GM12878 (cell line): ENCODE measurements at regions not wholly inside any gene's neighbourhood (a gene's known extent, or its start where the extent isn't known, plus 50 kb on each side); places are given as distances from the start of the nearest gene placed in this dataset.

Experiments used
- ASH2L ChIP-seq: fragments of 300-600, 200-600 bp; sonication (generic); IDR thresholded peaks from 2 replicates; pipeline ENCODE4 v1.6.1; 2017; ENCODE audit warnings: low read depth, mild to moderate bottlenecking, borderline replicate concordance
- BACH1 ChIP-seq: fragments of 450-650 bp; IDR thresholded peaks from 2 replicates; pipeline ENCODE4 v1.6.1; 2017; ENCODE audit warnings: mild to moderate bottlenecking, borderline replicate concordance
- BCL3 ChIP-seq: IDR thresholded peaks from 2 replicates; pipeline ENCODE4 v1.6.1; 2011; ENCODE audit warnings: borderline replicate concordance, low read depth, mild to moderate bottlenecking, moderate library complexity, low read length; ENCODE audit not compliant: insufficient read depth, poor library complexity, severe bottlenecking
- CEBPB ChIP-seq, 2 experiments: fragments of 150-350 bp in 1 of 2; IDR thresholded peaks; 2 replicates each; pipeline ENCODE4 v1.6.1; 2012 to 2014; ENCODE audit warnings: low read depth in 2 of 2, low read length in 2 of 2, borderline replicate concordance in 1 of 2, inconsistent platforms in 1 of 2
- CHD2 ChIP-seq: IDR thresholded peaks from 2 replicates; pipeline ENCODE4 v1.6.1; 2011; ENCODE audit warnings: low read depth, low read length, improper control_type of control experiment, borderline replicate concordance
- DPF2 ChIP-seq: fragments of 450-650 bp; IDR thresholded peaks from 2 replicates; pipeline ENCODE4 v1.6.1; 2017; ENCODE audit warnings: mild to moderate bottlenecking
- E4F1 ChIP-seq: fragments of 450-650 bp; IDR thresholded peaks from 2 replicates; pipeline ENCODE4 v1.6.1; 2018; ENCODE audit warnings: borderline replicate concordance, mild to moderate bottlenecking; ENCODE audit not compliant: partially characterized antibody
- ESRRA ChIP-seq: IDR thresholded peaks from 2 replicates; pipeline ENCODE4 v1.6.1; 2012; ENCODE audit warnings: mild to moderate bottlenecking, low read length, improper control_type of control experiment
- EZH2 ChIP-seq: IDR thresholded peaks from 2 replicates; pipeline ENCODE4 v1.6.1; 2012; ENCODE audit warnings: low read depth, mild to moderate bottlenecking, control low read depth, inconsistent platforms, low read length, borderline replicate concordance; ENCODE audit not compliant: control insufficient read depth
- FOS ChIP-seq: IDR thresholded peaks from 3 replicates; pipeline ENCODE4 v1.6.1; 2011; ENCODE audit warnings: borderline replicate concordance; ENCODE audit not compliant: insufficient read length; ENCODE audit errors: extremely low read depth
- HSF1 ChIP-seq: fragments of 150-350 bp; IDR thresholded peaks from 2 replicates; pipeline ENCODE4 v1.6.1; 2014; ENCODE audit warnings: mild to moderate bottlenecking, low read depth, low read length
- MYB ChIP-seq: fragments of 150-350 bp; IDR thresholded peaks from 2 replicates; pipeline ENCODE4 v1.6.1; 2014; ENCODE audit warnings: mild to moderate bottlenecking, low read depth, low read length, borderline replicate concordance
- NFXL1 ChIP-seq: fragments of 450-650 bp; IDR thresholded peaks from 2 replicates; pipeline ENCODE4 v1.6.1; 2017; ENCODE audit warnings: antibody characterized with exemption, mild to moderate bottlenecking, borderline replicate concordance
- NFYB ChIP-seq: IDR thresholded peaks from 2 replicates; pipeline ENCODE4 v1.6.1; 2011; ENCODE audit warnings: low read depth, mild to moderate bottlenecking, low read length, improper control_type of control experiment, moderate library complexity; ENCODE audit not compliant: insufficient read depth
- NRF1 ChIP-seq: conservative IDR thresholded peaks from 2 replicates; pipeline ENCODE4 v1.6.1; 2011; ENCODE audit warnings: mild to moderate bottlenecking, low read depth, low read length, improper control_type of control experiment
- POLR2AphosphoS2 ChIP-seq: IDR thresholded peaks from 2 replicates; pipeline ENCODE4 v1.6.1; 2011; ENCODE audit warnings: low read depth, mild to moderate bottlenecking, low read length, improper control_type of control experiment, moderate library complexity
- RB1 ChIP-seq: fragments of 450-650 bp; formaldehyde crosslinking; IDR thresholded peaks from 2 replicates; pipeline ENCODE4 v1.6.1; 2017; ENCODE audit warnings: mild to moderate bottlenecking, borderline replicate concordance
- RFX5 ChIP-seq: IDR thresholded peaks from 2 replicates; pipeline ENCODE4 v1.6.1; 2011; ENCODE audit warnings: low read depth, low read length, improper control_type of control experiment
- SMAD5 ChIP-seq: IDR thresholded peaks from 2 replicates; pipeline ENCODE4 v1.6.1; 2016; ENCODE audit warnings: antibody characterized with exemption, low read depth
- SMC3 ChIP-seq: IDR thresholded peaks from 2 replicates; pipeline ENCODE4 v1.6.1; 2011; ENCODE audit warnings: low read length, improper control_type of control experiment, borderline replicate concordance
- SREBF1 ChIP-seq: IDR thresholded peaks from 2 replicates; pipeline ENCODE4 v1.6.1; 2012; ENCODE audit warnings: mild to moderate bottlenecking, low read length
- SRF ChIP-seq, 2 experiments: IDR thresholded peaks; 2 replicates each; pipeline ENCODE4 v1.6.1; 2011; ENCODE audit warnings: low read depth in 2 of 2, low read length in 2 of 2, mild to moderate bottlenecking in 1 of 2, moderate library complexity in 1 of 2
- STAT1 ChIP-seq: fragments of 450-650 bp; conservative IDR thresholded peaks from 2 replicates; pipeline ENCODE4 v1.6.1; 2014; ENCODE audit warnings: antibody characterized with exemption, mild to moderate bottlenecking
- STAT3 ChIP-seq: IDR thresholded peaks from 2 replicates; pipeline ENCODE4 v1.6.1; 2011; ENCODE audit warnings: low read depth, low read length, improper control_type of control experiment
- YY1 ChIP-seq: IDR thresholded peaks from 2 replicates; pipeline ENCODE4 v1.6.1; 2011; ENCODE audit warnings: low read depth, mild to moderate bottlenecking, low read length
- ZNF384 ChIP-seq: IDR thresholded peaks from 2 replicates; pipeline ENCODE4 v1.6.1; 2012; ENCODE audit warnings: low read depth, mild to moderate bottlenecking, low read length, improper control_type of control experiment, borderline replicate concordance
- ZNF622 ChIP-seq: fragments of 450-650 bp; IDR thresholded peaks from 2 replicates; pipeline ENCODE4 v1.6.1; 2017; ENCODE audit warnings: mild to moderate bottlenecking, inconsistent platforms

GRCh38 chr1:172818841-172819527, 160.1 kb downstream of the FASLG start (continued):
- no peak for TF ChIP-seq RFX5
- TF ChIP-seq SMAD5: no peak
- TF ChIP-seq DPF2: peak; percentile 96
- peak; percentile 20; the same call in 1 of the 2 replicates for TF ChIP-seq SMC3
- TF ChIP-seq ZNF384: no peak
- TF ChIP-seq STAT1: no peak
- peak; percentile 89 for TF ChIP-seq CHD2
- no peak for TF ChIP-seq NFYB
- 0 out of 2 replicates have a peak, but pooled peaks have one; percentile 51 for TF ChIP-seq ESRRA
- 0 out of 4 replicates have a peak, but pooled peaks of 1 of the 2 experiments have one; percentile 14 for TF ChIP-seq SRF (IDR thresholded peaks at IDR 0.05; ENCODE audit: low read depth in 2 of 2, low read length in 2 of 2)
- TF ChIP-seq YY1: peak; percentile 78
- peak; percentile 100 for TF ChIP-seq BACH1
- TF ChIP-seq HSF1: no peak
- no peak; the same call in 1 of the 2 replicates for TF ChIP-seq RB1
- TF ChIP-seq MYB: peak; percentile 68; the same call in 1 of the 2 replicates
- TF ChIP-seq EZH2: no peak
- no peak for TF ChIP-seq ZNF622
- TF ChIP-seq ASH2L: peak; percentile 95
- TF ChIP-seq CEBPB (IDR thresholded peaks at IDR 0.05; ENCODE audit: borderline replicate concordance in 1 of 2, low read depth in 2 of 2, low read length in 2 of 2): peak in 1 of 2 experiments; percentile 97; a peak in 1 of 4 replicates
- peak; percentile 7; the same call in 1 of the 2 replicates for TF ChIP-seq SREBF1
- no peak for TF ChIP-seq NFXL1
- TF ChIP-seq FOS: no peak
- TF ChIP-seq STAT3: no peak
- TF ChIP-seq E4F1: no peak
- peak; percentile 61 for TF ChIP-seq BCL3
- no peak for TF ChIP-seq NRF1
- no peak for TF ChIP-seq POLR2AphosphoS2
